Neural cell (in vitro differentiated cells): ENCODE measurements at regions not wholly inside any gene's neighbourhood (a gene's known extent, or its start where the extent isn't known, plus 50 kb on each side); places are given as distances from the start of the nearest gene placed in this dataset.

Experiments
- CTCF ChIP-seq: fragments of 450-650 bp; IDR thresholded peaks from 2 replicates; pipeline ENCODE4 v1.5.1; 2014; ENCODE audit warnings: antibody characterized with exemption, mild to moderate bottlenecking, moderate library complexity; ENCODE audit not compliant: poor library complexity, severe bottlenecking
- EZH2 ChIP-seq: fragments of 200-600, 300-800 bp; shearing (Covaris generic), sonication (generic); IDR thresholded peaks from 2 replicates; pipeline ENCODE4 v1.6.1; 2014; ENCODE audit warnings: antibody characterized with exemption, low read length, borderline replicate concordance, mild to moderate bottlenecking; ENCODE audit not compliant: insufficient read depth, poor library complexity, severe bottlenecking
- MXI1 ChIP-seq: fragments of 450-650 bp; conservative IDR thresholded peaks from 2 replicates; pipeline ENCODE4 v1.6.1; 2014; ENCODE audit warnings: antibody characterized with exemption, mild to moderate bottlenecking; ENCODE audit not compliant: poor library complexity, severe bottlenecking
- POLR2AphosphoS5 ChIP-seq: IDR thresholded peaks from 2 replicates; pipeline ENCODE4 v1.6.1; 2012
- REST ChIP-seq: IDR thresholded peaks from 2 replicates; pipeline ENCODE4 v1.6.1; 2012; ENCODE audit warnings: borderline replicate concordance
- SMC3 ChIP-seq: fragments of 450-650 bp; conservative IDR thresholded peaks from 2 replicates; pipeline ENCODE4 v1.6.1; 2014; ENCODE audit warnings: antibody characterized with exemption, mild to moderate bottlenecking, moderate library complexity; ENCODE audit not compliant: poor library complexity
- TAF1 ChIP-seq: IDR thresholded peaks from 2 replicates; pipeline ENCODE4 v1.6.1; 2012; ENCODE audit warnings: low read depth

- TF ChIP-seq TAF1 (no peak), CTCF (no peak), EZH2 (no peak), MXI1 (no peak), SMC3 (no peak), REST (no peak), POLR2AphosphoS5 (no peak)
Observed at GRCh38 chr10:71128311-71128980, 83.9 kb upstream of the UNC5B start.
